ENCODE measurements at regions not wholly inside any gene's neighbourhood (a gene's known extent, or its start where the extent isn't known, plus 50 kb on each side); places are given as distances from the start of the nearest gene placed in this dataset.
"Not testable (repeated sequence)": the region's sequence is repeated elsewhere in the genome, so short reads cannot be mapped to it uniquely, and the experiment has no call there.

- no peak for ATAC-seq
- DNase-seq: no peak
Observed at GRCh38 chr7:49481075-49481474, 292.4 kb upstream of the VWC2 start.

- ATAC-seq: no peak
- DNase-seq: no peak
Observed at GRCh38 chr7:49483142-49483541, 290.3 kb upstream of the VWC2 start.

GRCh38 chr7:49486974-49487829 is 286.2 kb upstream of the VWC2 start:
- no peak for DNase-seq

GRCh38 chr7:49487830-49488140 is 285.7 kb upstream of the VWC2 start:
- no peak for DNase-seq
- ATAC-seq: no peak

More at GRCh38 chr7:49486974-49487829, 286.2 kb upstream of the VWC2 start:
- ATAC-seq: no peak

GRCh38 chr7:49488573-49488972 is 284.9 kb upstream of the VWC2 start:
- DNase-seq (no peak), ATAC-seq (no peak)

GRCh38 chr7:49497471-49497870 is 276.0 kb upstream of the VWC2 start:
- ATAC-seq (no peak), DNase-seq (no peak)

GRCh38 chr7:49500741-49501140 is 272.7 kb upstream of the VWC2 start:
- no peak for ATAC-seq
- DNase-seq: no peak

- not testable (repeated sequence) for ATAC-seq, DNase-seq
Observed at GRCh38 chr7:49507206-49507605, 266.2 kb upstream of the VWC2 start.

- ATAC-seq (no peak), DNase-seq (no peak)
Observed at GRCh38 chr7:49513911-49514310, 259.5 kb upstream of the VWC2 start.

- ATAC-seq: no peak
Observed at GRCh38 chr7:49520951-49521350, 252.5 kb upstream of the VWC2 start.

GRCh38 chr7:49522111-49522510 is 251.3 kb upstream of the VWC2 start:
- DNase-seq (no peak), ATAC-seq (no peak)

More at GRCh38 chr7:49520951-49521350, 252.5 kb upstream of the VWC2 start:
- DNase-seq: no peak

- no peak for ATAC-seq
- no peak for DNase-seq
Observed at GRCh38 chr7:49523870-49524269, 249.6 kb upstream of the VWC2 start.

GRCh38 chr7:49527182-49527581 is 246.3 kb upstream of the VWC2 start:
- no peak for ATAC-seq
- no peak for DNase-seq

- no peak for DNase-seq
- ATAC-seq: no peak
Observed at GRCh38 chr7:49530481-49530880, 243.0 kb upstream of the VWC2 start.

GRCh38 chr7:49563693-49564378 is 209.6 kb upstream of the VWC2 start:
- no peak for DNase-seq
- no peak for ATAC-seq

- ATAC-seq: no peak
Observed at GRCh38 chr7:49564379-49564714, 209.1 kb upstream of the VWC2 start.

GRCh38 chr7:49577576-49577975 is 195.9 kb upstream of the VWC2 start:
- ATAC-seq: no peak
- no peak for DNase-seq

More at GRCh38 chr7:49564379-49564714, 209.1 kb upstream of the VWC2 start:
- DNase-seq: no peak

GRCh38 chr7:49579408-49579807 is 194.0 kb upstream of the VWC2 start:
- ATAC-seq (no peak), DNase-seq (no peak)

- no peak for DNase-seq
- no peak for ATAC-seq
Observed at GRCh38 chr7:49580000-49580399, 193.4 kb upstream of the VWC2 start.

GRCh38 chr7:49580761-49581160 is 192.7 kb upstream of the VWC2 start:
- no peak for ATAC-seq
- DNase-seq: no peak

GRCh38 chr7:49583440-49583839 is 190.0 kb upstream of the VWC2 start:
- ATAC-seq: no peak

GRCh38 chr7:49596701-49597491 is 176.5 kb upstream of the VWC2 start:
- DNase-seq: no peak

More at GRCh38 chr7:49583440-49583839, 190.0 kb upstream of the VWC2 start:
- no peak for DNase-seq

GRCh38 chr7:49597805-49598204 is 175.6 kb upstream of the VWC2 start:
- DNase-seq (no peak), ATAC-seq (no peak)

More at GRCh38 chr7:49596701-49597491, 176.5 kb upstream of the VWC2 start:
- no peak for ATAC-seq
